Body of pancreas (tissue), 4 donors: ENCODE measurements at regions not wholly inside any gene's neighbourhood (a gene's known extent, or its start where the extent isn't known, plus 50 kb on each side); places are given as distances from the start of the nearest gene placed in this dataset.

Experiments
- CTCF ChIP-seq, 7 experiments: fragments of 450-650 bp in 4 of 7; fragments of 200-600 bp in 3 of 7; sonication (generic) in 3 of 7; IDR thresholded peaks; one replicate each; pipeline ENCODE4 v1.5.1; 2016 to 2019; ENCODE audit warnings: antibody characterized with exemption in 7 of 7
- POLR2A ChIP-seq, 3 donors: fragments of 450-650 bp; IDR thresholded peaks; one replicate each; pipeline ENCODE4 v1.6.1; 2016; ENCODE audit warnings: antibody characterized with exemption in 3 of 3, mild to moderate bottlenecking in 2 of 3

- TF ChIP-seq CTCF (IDR thresholded peaks at IDR 0.05) (no peak), POLR2A (IDR thresholded peaks at IDR 0.05) (no peak)
Measured at GRCh38 chrX:74220277-74220676, 83.7 kb upstream of the ZCCHC13 start.
